Hematopoietic multipotent progenitor cell treated with erythropoietin and hydrocortisone succinate and interleukin-3 and kit ligand, for 8 days (in vitro differentiated cells): ENCODE measurements at regions not wholly inside any gene's neighbourhood (a gene's known extent, or its start where the extent isn't known, plus 50 kb on each side); places are given as distances from the start of the nearest gene placed in this dataset.
"Not testable (repeated sequence)": the region's sequence is repeated elsewhere in the genome, so short reads cannot be mapped to it uniquely, and the experiment has no call there.

Experiments
- DNase-seq: peaks from one replicate; pipeline ENCODE4 v3.0.0-alpha.2; 2015

GRCh38 chr10:62996516-62996915 lies 136.6 kb upstream of the NRBF2 start:
- no peak for DNase-seq

GRCh38 chr10:62993121-62993520 lies 140.0 kb upstream of the NRBF2 start:
- DNase-seq: no peak

- DNase-seq: no peak
Measured at GRCh38 chr10:62992145-62992721, 140.9 kb upstream of the NRBF2 start.

- DNase-seq: no peak
Measured at GRCh38 chr10:62990126-62990525, 143.0 kb upstream of the NRBF2 start.

GRCh38 chr10:62985807-62986600 lies 147.1 kb upstream of the NRBF2 start:
- no peak for DNase-seq

- DNase-seq: no peak
Measured at GRCh38 chr10:62981096-62981495, 152.0 kb upstream of the NRBF2 start.

- no peak for DNase-seq
Measured at GRCh38 chr10:62980687-62981086, 152.4 kb upstream of the NRBF2 start.

- no peak for DNase-seq
Measured at GRCh38 chr10:62979921-62980320, 153.2 kb upstream of the NRBF2 start.

GRCh38 chr10:62978482-62978881 lies 154.6 kb upstream of the NRBF2 start:
- no peak for DNase-seq

GRCh38 chr10:62974795-62975194 lies 158.3 kb upstream of the NRBF2 start:
- DNase-seq: not testable (repeated sequence)

- DNase-seq: no peak
Measured at GRCh38 chr10:62972103-62972502, 155.9 kb upstream of the EGR2 start.

- DNase-seq: no peak
Measured at GRCh38 chr10:62964026-62964425, 147.9 kb upstream of the EGR2 start.

- no peak for DNase-seq
Measured at GRCh38 chr10:62961951-62962523, 145.9 kb upstream of the EGR2 start.

GRCh38 chr10:62960416-62960815 lies 144.2 kb upstream of the EGR2 start:
- no peak for DNase-seq

- DNase-seq: no peak
Measured at GRCh38 chr10:62959553-62959952, 143.4 kb upstream of the EGR2 start.

GRCh38 chr10:62958980-62959379 lies 142.8 kb upstream of the EGR2 start:
- no peak for DNase-seq

- DNase-seq: no peak
Measured at GRCh38 chr10:62946278-62946677, 130.1 kb upstream of the EGR2 start.

GRCh38 chr10:62939698-62940097 lies 123.5 kb upstream of the EGR2 start:
- no peak for DNase-seq

- DNase-seq: no peak
Measured at GRCh38 chr10:62938672-62939071, 122.5 kb upstream of the EGR2 start.

- no peak for DNase-seq
Measured at GRCh38 chr10:62937674-62938073, 121.5 kb upstream of the EGR2 start.

- no peak for DNase-seq
Measured at GRCh38 chr10:62935022-62935421, 118.9 kb upstream of the EGR2 start.

- no peak for DNase-seq
Measured at GRCh38 chr10:62934258-62934657, 118.1 kb upstream of the EGR2 start.

GRCh38 chr10:62928763-62929162 lies 112.6 kb upstream of the EGR2 start:
- DNase-seq: not testable (repeated sequence)

GRCh38 chr10:62926407-62926806 lies 110.2 kb upstream of the EGR2 start:
- no peak for DNase-seq
